NCI-H2227 (cell line): ENCODE measurements at regions not wholly inside any gene's neighbourhood (a gene's known extent, or its start where the extent isn't known, plus 50 kb on each side); places are given as distances from the start of the nearest gene placed in this dataset.
"Not testable (repeated sequence)": the region's sequence is repeated elsewhere in the genome, so short reads cannot be mapped to it uniquely, and the experiment has no call there.

Experiments used
- DNase-seq: peaks from one replicate; lab custom pipeline; 2025; ENCODE audit not compliant: unreplicated experiment; lab: John Stamatoyannopoulos, UW

DNA sequence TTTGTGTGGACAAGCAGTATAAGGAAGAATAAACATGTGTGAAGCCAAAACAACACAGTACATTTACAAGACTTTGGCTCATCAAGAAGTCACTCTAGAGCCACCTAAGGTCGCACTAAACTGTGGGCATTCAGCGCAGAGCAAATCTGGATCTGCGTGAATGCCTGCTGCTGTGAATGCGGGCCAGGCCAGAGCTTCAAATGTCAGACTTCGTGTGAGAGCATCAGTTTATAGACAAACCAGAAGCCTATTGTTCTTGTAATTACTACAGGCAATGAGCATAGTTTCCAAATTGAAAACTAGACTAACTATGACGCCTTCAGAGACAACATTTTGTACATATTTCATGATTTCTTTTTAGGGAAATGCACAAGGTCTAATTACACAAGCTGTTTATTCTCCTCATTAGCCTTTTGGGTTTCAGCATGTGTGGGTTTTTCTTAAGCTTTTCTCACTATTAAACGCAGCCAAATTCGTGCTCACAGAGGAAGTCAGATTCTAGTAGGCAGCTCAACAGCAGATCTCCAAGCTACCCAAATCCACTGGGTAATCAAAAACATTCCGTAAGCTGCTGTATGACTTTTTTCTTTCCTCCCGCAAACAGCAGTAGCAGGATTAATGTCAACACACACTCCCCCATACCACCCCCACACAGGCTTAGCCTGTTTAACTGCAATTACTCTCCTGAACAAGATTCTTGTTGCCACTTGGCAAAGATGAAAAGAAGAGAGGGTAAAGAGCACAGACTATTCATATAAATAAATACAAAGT lies 84.5 kb upstream of the SETMAR start:
- DNase-seq: no peak

DNA sequence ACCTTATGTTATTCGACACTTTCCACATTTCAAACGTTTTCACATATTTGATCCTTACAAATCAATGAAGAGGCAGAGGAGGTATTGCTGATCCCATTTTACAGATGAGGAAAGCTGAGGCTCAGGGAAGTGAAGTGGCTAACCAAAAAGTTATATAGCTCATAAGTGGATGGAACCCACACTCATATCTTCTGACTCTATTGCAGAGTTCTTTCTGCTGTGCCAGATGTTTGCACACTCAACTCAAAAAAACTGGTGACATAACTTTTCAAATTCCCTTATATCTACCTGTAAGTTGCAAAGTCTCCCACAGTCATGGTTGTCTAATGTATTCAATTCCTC lies 84.0 kb upstream of the SETMAR start:
- no peak for DNase-seq

DNA sequence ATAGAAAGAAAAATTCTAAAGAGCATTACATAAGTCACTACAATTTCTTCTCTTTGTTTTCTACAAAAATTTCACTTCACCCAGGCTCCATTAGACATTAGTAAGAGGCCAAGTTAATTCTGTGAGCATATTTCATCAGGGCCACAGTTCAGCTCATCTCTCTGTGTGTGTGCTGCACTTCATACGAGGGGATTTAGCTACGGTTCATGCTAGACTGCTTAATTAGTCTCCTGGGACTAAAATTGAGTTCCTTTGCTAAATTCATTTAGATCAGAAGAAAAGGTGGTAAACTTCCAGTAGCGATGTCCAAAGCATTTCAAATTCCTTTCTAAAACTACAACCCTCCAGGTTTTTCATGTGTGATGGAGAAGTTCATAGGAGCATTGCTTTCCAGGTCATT lies 83.1 kb upstream of the SETMAR start:
- no peak for DNase-seq

DNA sequence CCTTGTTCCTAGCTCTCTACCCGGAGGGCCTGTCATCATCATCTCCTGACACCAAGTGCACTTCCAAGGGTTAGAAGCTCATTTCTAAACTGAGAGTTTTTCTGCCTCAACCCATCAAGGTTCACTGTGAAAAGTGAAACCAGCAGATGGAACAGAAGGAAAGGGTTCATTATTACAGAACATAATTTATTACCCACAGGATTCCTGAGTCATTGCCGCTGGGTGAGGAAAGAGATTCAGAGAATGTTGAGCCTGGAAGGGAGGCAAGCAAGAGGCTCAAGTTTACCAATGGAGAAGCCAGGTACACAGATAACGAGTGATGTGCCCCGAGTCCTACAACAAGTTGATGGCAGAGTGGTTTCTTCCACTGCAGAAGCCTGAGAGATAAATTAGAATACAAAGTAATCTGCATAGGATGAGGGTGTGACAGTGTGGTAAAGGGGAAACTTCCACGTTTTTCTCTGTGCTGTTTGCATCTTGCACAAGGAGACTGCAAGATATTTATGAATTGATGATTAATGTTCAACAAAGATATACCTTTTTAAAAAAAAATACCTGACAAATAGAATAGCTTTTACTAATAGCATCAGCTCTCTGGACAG lies 80.5 kb upstream of the SETMAR start:
- DNase-seq: no peak

DNA sequence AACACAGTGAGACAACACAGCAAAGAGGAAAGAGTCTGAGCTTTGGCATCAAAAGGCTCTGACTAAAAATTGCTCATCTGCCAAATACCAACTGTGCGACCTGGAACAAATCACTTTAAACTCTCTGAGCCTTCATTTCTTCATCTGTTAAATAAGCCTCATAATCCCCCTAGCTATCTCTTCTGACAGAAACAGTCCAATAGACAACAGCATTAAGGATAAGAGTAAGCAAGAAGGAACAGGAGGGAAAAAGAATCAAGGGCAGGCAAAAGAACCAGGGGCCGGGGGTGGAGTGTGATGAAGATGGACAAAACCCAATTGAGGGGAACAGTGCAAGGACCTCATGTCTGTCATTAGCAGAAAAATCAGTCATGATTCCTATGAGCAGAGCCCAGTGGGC lies 79.4 kb upstream of the SETMAR start:
- DNase-seq: no peak

DNA sequence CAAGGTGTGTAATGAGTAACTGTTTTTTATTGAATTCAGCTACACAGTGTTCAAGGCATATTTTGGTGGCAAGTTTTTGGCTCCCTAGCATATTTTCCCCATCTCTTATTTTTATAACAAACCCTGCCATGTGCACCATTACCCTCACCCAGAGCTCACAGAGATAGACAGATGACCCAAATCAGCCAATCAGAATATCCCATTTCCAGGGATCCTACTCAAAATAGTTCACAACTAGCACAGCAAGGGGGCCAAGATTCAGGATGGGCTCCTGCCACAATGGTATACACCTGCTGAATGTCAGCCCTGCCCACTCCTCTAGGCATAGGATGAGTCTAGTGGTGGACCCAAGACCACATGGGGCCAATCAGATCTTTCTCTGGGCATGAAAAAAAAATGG lies 78.8 kb upstream of the SETMAR start:
- no peak for DNase-seq

DNA sequence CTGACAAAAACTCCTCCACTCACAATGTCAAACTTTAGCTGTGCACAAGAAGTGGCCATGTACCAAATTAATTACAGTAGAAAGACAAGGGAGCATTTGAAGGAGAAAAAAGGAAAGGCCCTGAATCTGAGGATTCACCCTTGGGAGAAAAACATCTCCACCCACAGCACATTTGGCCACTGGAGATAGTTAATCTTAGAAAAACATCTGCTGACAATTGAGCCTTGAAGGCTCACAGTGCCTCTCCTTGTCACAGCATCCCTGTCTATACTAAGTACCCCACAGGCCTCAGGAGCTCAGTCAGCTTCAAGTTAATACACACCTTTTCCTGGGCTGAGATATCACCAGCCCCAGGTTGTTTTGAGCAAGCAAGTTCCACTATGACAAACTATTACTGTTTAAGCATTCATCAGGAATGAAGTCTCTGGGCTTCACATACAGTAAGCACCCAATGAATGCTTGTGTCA lies 78.1 kb upstream of the SETMAR start:
- no peak for DNase-seq

DNA sequence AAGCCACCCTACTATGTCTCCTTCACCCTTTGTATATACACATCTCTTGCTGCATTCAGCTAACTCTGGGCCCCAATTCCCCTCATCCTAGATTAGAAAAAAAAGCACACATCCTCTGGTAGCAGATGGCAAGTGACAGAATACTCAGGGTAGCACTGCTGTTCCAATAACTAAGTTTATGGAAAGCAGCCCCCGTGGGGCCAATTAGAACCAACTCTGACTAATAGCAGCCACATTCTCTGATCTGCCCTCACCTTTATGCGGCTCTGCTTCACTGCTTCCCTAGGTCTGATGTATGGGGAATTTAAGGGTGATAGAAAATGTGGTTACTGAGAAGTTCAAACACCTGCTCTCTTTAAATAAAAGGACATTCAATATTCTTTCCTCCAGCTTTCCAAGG lies 74.9 kb upstream of the SETMAR start:
- no peak for DNase-seq

DNA sequence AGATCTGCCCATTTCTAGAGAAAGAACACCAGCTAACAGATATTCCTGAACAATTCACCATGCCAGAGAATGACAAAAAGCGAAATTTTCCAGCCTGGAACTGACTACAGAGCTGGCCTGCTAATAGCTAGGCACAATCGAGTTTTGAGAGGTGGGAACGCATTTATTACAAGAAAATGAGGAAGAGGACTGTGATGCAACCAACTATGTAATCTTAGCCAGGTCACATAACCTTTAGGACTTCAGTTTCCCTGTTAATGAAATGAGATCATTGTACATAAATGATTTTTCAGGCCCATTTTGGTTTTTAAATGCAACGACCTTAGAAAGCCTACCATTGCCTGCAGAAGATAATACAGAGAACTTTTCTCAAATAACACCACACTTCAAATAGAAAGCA lies 72.1 kb upstream of the SETMAR start:
- DNase-seq: no peak

DNA sequence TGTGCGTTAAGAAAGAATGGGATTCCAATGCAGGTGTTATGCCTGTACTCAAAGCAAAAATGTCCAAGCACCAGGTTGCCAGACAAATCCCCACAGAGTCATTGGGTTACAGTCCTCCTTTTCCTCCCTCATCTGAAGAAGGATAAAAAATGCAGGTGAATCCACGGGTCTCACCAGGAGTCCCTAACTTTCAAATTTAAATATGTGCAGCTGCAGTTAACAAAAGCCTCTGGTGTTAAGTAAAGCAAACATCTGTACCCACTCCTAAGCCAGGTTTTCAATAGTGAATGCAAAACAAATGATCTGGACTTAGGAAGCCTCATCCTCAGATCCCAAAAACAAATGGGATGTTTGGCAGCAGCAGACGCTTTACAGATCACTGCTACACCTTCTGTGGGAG lies 70.4 kb upstream of the SETMAR start:
- DNase-seq: no peak

DNA sequence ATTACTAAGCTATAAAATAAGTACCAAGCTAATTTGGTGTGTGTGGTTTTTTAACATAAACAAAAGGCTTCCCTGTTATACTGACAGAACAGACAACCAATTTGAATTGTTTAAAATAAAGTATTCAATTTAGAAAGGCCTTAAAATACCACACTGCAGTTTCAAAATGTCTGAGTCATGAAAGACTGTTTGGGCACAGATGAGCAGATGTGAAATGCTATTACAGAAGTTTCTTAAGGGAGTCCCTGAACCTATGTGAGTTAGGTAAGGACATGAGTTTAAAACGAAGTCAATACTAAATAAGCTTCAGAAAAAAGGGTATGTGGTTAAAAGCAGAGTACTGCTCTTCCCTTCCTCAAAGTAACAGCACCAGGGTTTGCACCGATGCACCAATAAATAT lies 69.7 kb upstream of the SETMAR start:
- DNase-seq: no peak

DNA sequence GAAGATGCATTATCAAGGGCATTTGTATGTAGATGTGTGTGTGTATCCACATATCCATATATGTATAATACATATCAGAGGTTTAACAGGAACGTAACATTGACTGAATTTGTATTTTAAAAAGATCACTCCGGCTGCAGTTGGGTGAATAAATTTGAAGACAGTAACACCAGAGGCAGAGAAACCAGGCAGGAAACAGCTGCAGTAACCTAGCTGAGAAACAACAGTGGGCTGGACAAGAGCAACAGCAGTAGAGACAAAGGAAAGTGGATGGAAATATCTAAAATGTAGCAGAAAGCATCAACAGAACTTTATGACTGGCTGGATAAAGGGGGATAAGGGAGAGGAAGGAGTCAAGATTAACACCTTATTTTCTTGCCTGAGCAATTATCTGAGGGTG lies 68.3 kb upstream of the SETMAR start:
- DNase-seq: no peak

DNA sequence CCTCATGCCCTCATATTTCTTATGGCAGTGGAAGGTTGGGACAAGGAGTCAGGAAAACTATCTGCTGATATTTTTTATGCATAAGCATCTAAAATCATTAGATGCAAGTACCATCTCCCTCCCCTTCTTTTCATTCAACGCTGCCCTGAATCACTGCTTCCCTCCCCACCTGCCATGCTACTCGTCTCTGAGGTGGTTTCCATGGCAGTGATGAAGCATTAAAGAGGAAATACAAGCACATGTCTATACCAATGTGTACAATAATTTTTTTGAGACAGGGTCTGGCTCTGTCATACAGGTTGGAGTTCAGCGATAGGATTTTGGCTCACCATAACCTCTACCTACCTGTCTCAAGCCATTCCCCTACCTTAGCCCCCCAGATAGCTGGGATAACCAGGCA lies 67.5 kb upstream of the SETMAR start:
- no peak for DNase-seq

DNA sequence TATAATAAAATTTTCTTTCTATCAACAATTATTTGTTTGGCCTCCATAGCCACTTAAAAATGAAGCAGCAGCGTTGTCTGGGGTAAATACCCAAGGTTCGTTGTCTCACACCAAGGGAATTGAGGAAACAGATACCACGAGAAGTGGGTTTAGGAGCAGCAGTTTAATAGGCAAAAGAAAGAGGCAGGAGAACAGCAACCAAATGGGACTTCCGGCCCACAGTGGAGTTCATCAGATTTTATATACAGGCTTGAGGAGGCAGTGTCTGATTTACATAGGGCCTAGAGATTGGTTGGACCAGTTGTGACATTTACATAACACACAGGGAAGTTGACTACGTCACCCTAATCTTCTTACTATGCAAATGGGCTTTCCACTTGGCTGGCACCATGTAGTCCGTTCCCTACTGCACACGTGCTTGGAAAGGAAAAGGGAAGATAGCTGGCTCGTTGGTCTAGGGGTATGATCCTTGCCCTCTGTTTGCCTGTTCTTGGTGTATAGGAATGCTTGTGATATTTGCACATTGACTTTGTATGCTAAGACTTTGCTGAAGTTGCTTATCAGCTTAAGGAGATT lies 61.5 kb upstream of the SETMAR start:
- no peak for DNase-seq

DNA sequence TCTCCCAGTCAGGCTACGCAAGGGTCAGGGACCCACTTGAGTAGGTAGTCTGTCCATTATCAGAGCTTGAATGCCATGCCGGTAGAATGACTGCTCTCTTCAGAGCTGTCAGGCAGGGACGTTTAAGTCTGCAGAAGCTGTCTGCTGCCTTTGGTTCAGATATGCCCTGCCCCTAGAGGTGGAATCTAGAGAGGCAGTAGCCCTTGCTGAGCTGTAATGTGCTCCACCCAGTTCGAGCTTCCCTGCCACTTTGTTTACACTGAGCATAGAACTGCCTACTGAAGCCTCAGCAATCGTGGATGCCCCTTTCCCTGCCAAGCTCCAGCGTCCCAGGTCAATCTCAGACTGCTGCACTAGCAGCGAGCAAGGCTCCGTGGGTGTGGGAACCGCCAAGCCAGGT lies 57.5 kb upstream of the SETMAR start:
- no peak for DNase-seq

DNA sequence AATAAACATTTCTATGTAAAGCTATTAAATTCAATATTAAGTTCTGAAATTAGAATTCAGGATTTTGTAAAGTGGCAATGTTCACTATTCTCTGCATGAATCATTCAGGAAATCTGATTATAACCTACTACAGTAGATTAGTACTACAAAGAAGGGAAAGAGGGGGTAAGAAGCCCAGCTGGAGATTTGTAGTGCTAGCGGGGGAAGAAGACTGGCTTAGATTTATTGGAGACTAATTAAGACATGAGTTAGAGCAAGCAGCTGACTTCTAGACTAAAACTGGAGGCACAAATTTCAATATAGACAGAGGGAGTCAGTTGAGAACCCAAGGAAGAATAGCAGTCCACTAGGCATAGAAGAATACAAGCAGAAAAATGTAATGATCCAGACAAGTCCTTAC lies 55.8 kb upstream of the SETMAR start:
- no peak for DNase-seq

DNA sequence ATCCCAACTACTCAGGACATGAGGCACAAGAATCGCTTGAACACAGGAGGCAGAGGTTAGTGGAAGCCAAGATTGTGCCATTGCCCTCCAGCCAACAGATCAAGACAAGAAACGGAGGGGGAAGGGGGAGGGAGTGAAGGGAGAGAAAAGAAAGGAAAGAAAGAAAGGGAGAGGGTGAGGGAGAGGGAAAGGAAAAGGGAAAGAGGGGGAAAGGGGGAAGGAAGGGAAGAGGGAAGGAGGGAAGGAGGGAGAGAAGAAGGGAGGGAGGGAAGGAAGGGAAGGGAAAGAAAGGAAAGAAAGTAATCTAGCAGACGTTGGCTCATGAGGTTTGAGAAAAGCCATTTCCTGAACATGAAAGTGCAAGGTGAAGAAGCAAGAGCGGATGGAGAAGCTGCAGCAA lies 53.1 kb upstream of the SETMAR start:
- no peak for DNase-seq

DNA sequence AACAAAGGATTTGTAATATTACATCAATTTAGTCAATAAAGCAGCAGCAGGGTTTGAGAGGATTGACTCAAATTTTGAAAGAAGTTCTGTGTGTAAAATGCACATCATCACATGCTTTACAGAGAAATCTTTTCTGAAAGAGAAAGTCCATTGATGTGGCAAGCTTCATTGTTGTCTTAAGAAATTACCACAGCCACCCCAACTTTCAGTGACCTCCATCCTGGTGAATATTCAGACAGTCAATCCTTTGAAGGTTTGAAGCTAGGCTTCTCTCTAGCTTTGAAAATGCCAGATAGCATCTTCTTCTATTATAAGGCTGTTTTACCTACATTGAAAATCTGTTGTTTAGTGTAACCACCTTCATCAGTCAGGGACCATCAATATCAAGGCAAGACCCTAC lies 51.8 kb upstream of the SETMAR start:
- no peak for DNase-seq

DNA sequence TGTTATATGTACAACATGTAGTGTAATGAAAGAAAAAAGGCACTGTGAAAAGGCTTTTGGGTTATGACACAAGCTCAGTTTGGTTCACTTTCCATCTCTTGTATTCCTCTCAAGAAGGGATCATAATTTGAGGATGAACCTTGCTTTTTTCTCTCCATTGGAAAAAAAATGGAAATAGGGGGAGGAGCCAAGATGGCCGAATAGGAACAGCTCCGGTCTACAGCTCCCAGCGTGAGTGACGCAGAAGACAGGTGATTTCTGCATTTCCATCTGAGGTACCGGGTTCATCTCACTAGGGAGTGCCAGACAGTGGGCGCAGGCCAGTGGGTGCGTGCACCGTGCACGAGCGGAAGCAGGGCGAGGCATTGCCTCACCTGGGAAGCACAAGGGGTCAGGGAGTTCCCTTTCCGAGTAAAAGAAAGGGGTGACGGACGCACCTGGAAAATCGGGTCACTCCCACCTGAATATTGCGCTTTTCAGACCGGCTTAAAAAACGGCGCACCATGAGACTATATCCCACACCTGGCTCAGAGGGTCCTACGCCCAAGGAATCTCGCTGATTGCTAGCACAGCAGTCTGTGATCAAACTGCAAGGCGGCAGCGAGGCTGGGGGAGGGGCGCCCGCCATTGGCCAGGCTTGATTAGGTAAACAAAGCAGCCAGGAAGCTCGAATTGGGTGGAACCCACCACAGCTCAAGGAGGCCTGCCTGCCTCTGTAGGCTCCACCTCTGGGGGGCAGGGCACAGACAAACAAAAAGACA lies 49.9 kb upstream of the SETMAR start:
- DNase-seq: not testable (repeated sequence)
